T-helper 1 cell treated with Interleukin-12 subunit alpha and Interleukin-12 subunit beta and Interleukin-4 antibody, amounts not matched to agents 30 ng/mL and 1 ng/mL, for 36 hours (primary cell): ENCODE measurements at regions not wholly inside any gene's neighbourhood (a gene's known extent, or its start where the extent isn't known, plus 50 kb on each side); places are given as distances from the start of the nearest gene placed in this dataset.

ENCODE experiments used
- intact Hi-C: fragments of 100-400 bp; cut with micrococcal nuclease; formaldehyde crosslinking; loops from one replicate; pipeline ENCODE4 v1.15.1; 2024

GRCh38 chr6:168157272-168158212 lies 78.5 kb upstream of the FRMD1 start:
- intact Hi-C loops: no loop called here

GRCh38 chr6:168156742-168157265 lies 77.8 kb upstream of the FRMD1 start:
- intact Hi-C loops: no loop called here

GRCh38 chr6:168155821-168156741 lies 77.1 kb upstream of the FRMD1 start:
- intact Hi-C loops: no loop called here

DNA sequence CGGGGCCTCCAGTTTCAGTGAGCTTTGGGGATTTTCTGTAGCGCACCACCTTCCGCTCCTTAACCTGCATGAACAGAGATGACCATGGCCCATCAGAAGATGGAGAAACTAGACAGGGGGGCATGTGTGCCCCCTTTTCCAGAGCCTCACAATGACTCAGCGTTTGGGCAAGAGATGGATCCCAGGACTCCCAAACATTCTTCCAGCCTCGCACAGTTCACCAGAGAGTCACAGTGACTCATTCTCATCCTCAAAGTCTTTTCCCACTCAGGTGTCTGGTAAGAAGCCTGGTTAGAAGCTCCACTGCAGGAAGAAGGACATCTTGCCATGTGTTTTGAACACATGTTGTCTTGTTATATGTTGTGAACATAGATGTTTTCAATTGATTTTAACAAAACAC lies 76.2 kb upstream of the FRMD1 start:
- intact Hi-C loops: no loop called here

DNA sequence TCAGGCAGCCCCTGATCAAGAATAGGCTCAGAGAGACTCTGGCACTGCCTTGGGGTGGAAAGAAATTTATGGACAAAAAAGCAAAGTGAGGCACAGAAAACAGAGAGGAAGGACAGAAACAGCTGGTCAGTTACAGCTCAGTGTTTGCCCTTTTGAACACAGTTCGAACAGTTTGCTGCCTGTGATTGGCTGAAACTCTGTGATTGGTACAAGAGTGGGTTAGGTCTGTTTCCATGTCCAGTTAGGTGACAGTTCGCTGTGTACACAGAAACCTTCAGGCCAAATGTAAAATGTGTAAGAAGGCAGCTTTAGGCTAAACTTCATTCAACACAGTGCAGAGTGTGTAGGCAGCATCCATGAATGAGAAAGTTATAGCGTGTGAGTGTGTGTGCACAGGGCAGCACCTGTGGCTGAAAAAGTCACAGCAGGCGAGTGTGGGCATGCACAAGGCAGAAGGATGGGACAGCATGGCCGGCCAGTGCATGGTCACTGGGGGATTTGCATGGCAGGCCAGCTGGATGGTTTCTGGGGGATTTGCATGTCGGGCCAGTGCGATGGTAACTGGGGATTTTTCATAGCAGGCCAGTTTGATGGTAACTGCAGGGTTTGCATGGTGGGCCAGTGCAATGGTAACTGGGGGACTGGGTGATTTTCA lies 75.4 kb upstream of the FRMD1 start:
- intact Hi-C loops: loop anchor here (5.0 kb wide), 1 partner anchor 203 kb away; no protein-coding TSS in a partner anchor

- intact Hi-C loops: loop anchor here (5.0 kb wide), 1 partner anchor 204 kb away; no protein-coding TSS in a partner anchor
These were observed 74.5 kb upstream of the FRMD1 start for GRCh38 chr6:168153553-168153952.

GRCh38 chr6:168152980-168153379 lies 74.0 kb upstream of the FRMD1 start:
- intact Hi-C loops: loop anchor here (5.0 kb wide), 1 partner anchor 204 kb away; no protein-coding TSS in a partner anchor

DNA sequence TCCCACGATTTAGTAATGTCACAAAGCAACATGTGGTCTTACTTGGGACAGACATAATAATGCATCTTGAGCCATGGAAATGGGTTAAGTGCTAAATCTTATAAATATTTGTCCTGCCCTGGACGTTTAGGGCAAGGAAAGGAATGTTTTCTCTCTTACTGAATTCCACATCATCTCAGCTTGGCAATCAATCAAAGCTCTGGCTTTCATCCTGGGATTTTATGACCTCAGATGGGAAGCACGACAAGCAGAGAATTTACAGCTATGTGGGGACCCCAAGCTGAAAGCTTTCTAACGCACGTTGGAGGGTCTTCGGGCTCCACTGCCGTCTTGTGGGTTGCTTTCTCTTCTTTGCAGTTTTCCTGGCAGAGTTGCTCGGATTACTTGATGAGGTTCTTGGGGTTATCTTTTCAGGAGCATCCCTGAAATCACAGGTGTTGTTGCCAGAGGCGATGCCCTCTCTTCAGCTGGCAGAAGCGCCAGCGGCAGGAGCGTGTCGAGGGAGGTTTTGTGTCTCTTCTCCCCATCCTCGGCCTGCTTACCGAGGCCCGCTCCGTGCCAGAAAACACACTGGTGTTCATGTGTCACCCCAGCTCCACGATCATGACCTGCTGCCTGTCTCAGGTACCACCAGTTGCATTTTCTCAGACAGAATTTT lies 73.4 kb upstream of the FRMD1 start:
- intact Hi-C loops: loop anchor here (5.0 kb wide), 1 partner anchor 205 kb away; no protein-coding TSS in a partner anchor

GRCh38 chr6:168150551-168151320 lies 71.7 kb upstream of the FRMD1 start:
- intact Hi-C loops: loop anchor here (5.0 kb wide), 1 partner anchor 207 kb away; no protein-coding TSS in a partner anchor

DNA sequence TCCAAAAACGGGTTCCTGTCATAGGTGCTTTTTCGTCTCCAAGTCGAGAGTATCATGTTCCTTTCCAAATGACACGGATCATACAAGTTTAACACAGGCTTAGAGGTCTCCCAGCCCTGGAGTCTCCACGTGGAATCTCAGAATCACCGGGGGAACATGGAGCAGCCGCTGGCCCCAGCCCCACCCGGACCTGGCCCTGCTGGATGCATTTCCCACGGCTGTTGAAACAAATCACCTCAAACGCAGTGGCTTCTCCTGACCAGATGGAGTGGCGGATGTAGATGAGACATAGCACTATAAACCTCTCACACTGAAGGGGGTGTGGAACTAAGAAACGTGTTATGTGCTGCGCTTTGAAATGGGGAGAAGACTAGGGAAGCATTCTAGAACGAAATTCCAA lies 70.0 kb upstream of the FRMD1 start:
- intact Hi-C loops: no loop called here

GRCh38 chr6:168148231-168148849 lies 69.3 kb upstream of the FRMD1 start:
- intact Hi-C loops: no loop called here

DNA sequence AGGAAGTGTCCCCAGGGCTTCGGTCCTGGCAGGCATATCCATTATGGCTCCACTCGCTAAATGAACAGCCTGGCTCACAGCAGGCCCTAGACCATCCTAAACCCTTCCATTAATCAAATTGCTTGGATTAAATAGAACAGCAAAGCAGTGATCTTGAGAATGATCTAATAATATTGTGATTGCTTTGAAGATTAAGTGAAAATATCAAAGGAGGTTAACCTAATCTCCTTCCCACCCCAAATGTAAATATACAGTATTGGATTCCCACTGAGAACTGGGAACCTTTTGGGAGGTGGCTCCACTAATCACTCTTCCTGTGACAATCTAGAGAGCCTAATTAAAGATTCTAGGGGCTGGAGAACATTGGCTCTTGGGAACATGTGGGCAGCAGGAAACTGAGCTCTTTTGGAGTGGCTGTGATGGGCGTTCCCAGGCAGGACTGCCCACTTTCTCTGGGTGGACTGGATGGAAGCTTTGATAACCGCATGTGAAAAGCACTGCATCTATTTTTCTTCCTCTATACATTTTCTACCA lies 68.3 kb upstream of the FRMD1 start:
- intact Hi-C loops: no loop called here

DNA sequence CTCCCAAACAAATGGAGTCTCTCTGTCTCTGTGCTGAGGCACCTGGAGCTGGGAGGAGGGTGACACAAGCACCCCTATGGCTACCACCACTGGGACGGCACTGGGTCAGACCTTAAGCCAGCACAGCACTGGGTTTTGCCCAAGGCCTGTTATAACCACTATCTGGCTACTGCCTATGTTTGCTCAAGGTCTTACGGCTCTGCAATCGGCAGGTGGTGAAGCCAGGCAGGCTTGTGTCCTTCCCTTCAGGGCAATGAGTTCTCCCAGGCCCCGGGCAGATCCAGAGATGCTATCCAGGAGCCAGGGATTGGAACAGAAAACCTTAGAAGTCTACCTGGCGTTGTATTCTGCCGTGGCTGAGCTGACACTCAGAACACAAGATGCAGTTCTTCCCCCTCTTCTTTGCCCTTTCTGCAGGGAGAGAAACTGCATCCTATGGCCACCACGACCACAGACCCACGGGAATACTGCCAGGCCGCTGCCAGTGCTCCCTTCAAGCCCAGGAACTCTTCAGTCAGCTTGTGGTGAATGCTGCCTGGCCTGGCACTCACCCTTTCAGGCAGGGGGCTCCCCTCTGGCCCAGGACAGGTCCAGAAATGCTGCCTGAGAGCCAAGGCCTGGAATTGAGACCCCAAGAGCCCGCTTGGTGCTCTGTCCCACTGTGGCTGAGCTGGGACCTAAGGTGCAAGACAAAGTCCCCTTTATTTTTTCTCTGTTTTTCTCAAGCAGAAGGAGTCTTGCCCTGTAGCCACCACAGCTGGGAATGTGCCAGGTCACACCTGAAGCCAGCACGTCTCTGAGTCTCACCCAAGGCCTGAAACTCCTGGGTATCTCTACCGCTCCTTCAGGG lies 67.0 kb upstream of the FRMD1 start:
- intact Hi-C loops: no loop called here

DNA sequence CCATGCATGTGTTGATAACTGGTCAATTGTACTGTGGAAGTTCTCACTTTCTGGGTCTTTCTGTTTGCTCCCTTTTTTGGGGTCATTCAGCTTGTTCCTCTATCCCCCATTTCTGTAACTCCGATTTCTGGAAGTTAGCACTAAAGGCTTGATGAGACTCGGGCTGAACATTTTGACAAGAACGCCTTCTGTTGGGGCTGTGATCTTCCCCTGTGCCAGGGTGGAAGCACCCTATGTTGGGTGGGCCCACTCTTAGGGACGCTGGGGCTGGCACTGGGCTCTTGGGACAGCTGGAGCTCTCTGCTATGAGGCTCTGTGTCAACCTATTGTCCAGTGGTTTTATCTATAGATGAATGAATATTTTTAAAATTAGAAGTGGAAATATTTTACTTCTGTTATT lies 60.1 kb upstream of the FRMD1 start:
- intact Hi-C loops: no loop called here

DNA sequence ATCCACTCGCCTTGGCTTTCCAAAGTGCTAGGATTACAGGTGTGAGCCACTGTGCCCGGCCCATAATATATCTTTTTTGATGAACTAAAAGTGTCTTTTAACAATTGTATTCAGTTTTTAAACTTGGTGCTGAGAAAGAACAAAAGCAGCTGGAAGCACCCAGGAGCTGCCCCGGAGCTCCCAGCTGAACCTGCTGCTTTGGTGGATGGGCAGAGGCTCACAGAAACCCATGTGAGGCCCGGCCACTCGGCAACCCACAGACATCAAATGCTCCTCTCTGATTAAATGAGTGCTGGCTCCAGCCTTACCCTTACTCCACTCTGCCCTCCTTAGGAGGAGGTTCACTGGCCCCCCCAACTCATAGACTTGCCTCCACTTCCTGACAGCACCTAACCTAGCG lies 59.4 kb upstream of the FRMD1 start:
- intact Hi-C loops: no loop called here

GRCh38 chr6:168137024-168137423 lies 58.0 kb upstream of the FRMD1 start:
- intact Hi-C loops: no loop called here

DNA sequence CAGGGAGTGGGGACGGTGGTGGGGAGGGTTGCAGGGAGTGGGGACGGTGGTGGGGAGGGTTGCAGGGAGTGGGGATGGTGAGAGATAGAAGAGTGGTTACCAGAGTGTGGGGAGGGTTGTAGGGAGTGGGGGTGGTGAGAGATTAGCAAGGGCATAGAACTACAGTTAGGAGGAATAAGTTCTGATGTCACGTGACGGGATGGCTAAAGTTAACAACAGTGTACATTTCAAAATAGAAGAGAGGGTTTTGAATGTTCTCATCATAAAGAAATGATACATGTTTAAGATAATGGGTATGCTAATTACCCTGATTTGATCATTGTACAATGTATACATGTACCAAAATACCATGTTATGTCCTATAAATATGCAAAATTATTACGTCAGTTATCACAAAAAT lies 57.6 kb upstream of the FRMD1 start:
- intact Hi-C loops: no loop called here

GRCh38 chr6:168136001-168136400 lies 57.0 kb upstream of the FRMD1 start:
- intact Hi-C loops: no loop called here
